RKO (cell line): ENCODE measurements at regions not wholly inside any gene's neighbourhood (a gene's known extent, or its start where the extent isn't known, plus 50 kb on each side); places are given as distances from the start of the nearest gene placed in this dataset.
A peak's percentile ranks its signal among the peaks of the same experiment; 100 is the strongest.

Experiments used
- DNase-seq: peaks from one replicate; pipeline ENCODE4 v3.0.0-alpha.2; 2016; ENCODE audit warnings: low spot score

GRCh38 chr4:62896721-62897120, 1512.5 kb downstream of the TECRL start:
- no peak for DNase-seq

GRCh38 chr4:62881901-62882300, 1527.3 kb downstream of the TECRL start:
- peak; percentile 66 for DNase-seq

- DNase-seq, result no peak
Observed at GRCh38 chr4:62881210-62881609, 1528.0 kb downstream of the TECRL start.

GRCh38 chr4:62872856-62873255, 1536.4 kb downstream of the TECRL start:
- no peak for DNase-seq

GRCh38 chr4:62871078-62871477, 1538.2 kb downstream of the TECRL start:
- DNase-seq, result no peak

GRCh38 chr4:62870451-62870850, 1538.8 kb downstream of the TECRL start:
- DNase-seq, result no peak

GRCh38 chr4:62865261-62865660, 1544.0 kb downstream of the TECRL start:
- no peak for DNase-seq

GRCh38 chr4:62849696-62850095, 1559.6 kb downstream of the TECRL start:
- DNase-seq, result no peak

GRCh38 chr4:62835631-62836030, 1573.6 kb downstream of the TECRL start:
- no peak for DNase-seq

- no peak for DNase-seq
Observed at GRCh38 chr4:62822306-62822705, 1586.9 kb downstream of the TECRL start.

- DNase-seq, result no peak
Observed at GRCh38 chr4:62816566-62816965, 1592.7 kb downstream of the TECRL start.

GRCh38 chr4:62814510-62815047, 1594.7 kb downstream of the TECRL start:
- DNase-seq, result no peak

GRCh38 chr4:62806816-62807215, 1602.4 kb downstream of the TECRL start:
- no peak for DNase-seq

- DNase-seq, result no peak
Observed at GRCh38 chr4:62804075-62804474, 1603.9 kb downstream of the ADGRL3 start.

- DNase-seq, result no peak
Observed at GRCh38 chr4:62797221-62797620, 1597.1 kb downstream of the ADGRL3 start.

GRCh38 chr4:62791386-62791785, 1591.3 kb downstream of the ADGRL3 start:
- DNase-seq, result no peak

- no peak for DNase-seq
Observed at GRCh38 chr4:62771983-62772557, 1571.9 kb downstream of the ADGRL3 start.

GRCh38 chr4:62740296-62740695, 1540.2 kb downstream of the ADGRL3 start:
- DNase-seq, result no peak

GRCh38 chr4:62717154-62717553, 1517.0 kb downstream of the ADGRL3 start:
- no peak for DNase-seq

GRCh38 chr4:62711575-62711974, 1511.4 kb downstream of the ADGRL3 start:
- no peak for DNase-seq

GRCh38 chr4:62709618-62710252, 1509.6 kb downstream of the ADGRL3 start:
- peak; percentile 71 for DNase-seq

- no peak for DNase-seq
Observed at GRCh38 chr4:62706423-62706822, 1506.3 kb downstream of the ADGRL3 start.

GRCh38 chr4:62683799-62684566, 1483.9 kb downstream of the ADGRL3 start:
- DNase-seq, result no peak
